PC-9 (cell line): ENCODE measurements at regions not wholly inside any gene's neighbourhood (a gene's known extent, or its start where the extent isn't known, plus 50 kb on each side); places are given as distances from the start of the nearest gene placed in this dataset.

Experiments used
- CTCF ChIP-seq: fragments of 200-600 bp; sonication (generic); conservative IDR thresholded peaks from 2 replicates; pipeline ENCODE4 v1.6.1; 2017; ENCODE audit warnings: mixed run types, antibody characterized with exemption, mild to moderate bottlenecking, moderate library complexity
- EZH2 ChIP-seq: fragments of 200-600 bp; sonication (generic); IDR thresholded peaks from 2 replicates; pipeline ENCODE4 v1.8.0; 2017; ENCODE audit warnings: antibody characterized with exemption, low read depth

DNA sequence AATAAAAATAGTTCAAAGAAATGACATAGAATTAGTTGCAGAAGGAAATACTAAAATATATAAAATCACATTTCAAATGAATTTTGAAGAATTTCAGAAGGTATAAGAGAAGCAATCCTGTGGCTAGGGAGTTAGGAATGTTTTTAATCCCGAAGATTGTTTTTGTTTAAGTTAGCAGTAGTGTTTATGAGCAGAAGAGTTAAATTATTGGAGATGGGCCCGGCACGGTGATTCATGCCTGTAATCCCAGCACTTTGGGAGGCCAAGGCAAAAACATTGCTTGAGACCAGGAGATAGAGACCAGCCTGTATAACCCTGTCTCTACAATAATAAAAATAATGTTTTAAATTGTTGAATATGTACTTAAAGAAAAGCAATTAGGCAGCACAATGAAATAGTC, 432.5 kb downstream of the MFSD1 start:
- TF ChIP-seq CTCF (no peak), EZH2 (no peak)
